Keratinocyte (primary cell): ENCODE measurements at regions not wholly inside any gene's neighbourhood (a gene's known extent, or its start where the extent isn't known, plus 50 kb on each side); places are given as distances from the start of the nearest gene placed in this dataset.

Experiments
- DNase-seq: peaks from one replicate; pipeline ENCODE4 v3.0.0-alpha.2; 2011; ENCODE audit warnings: low read depth, missing footprints, low spot score
- FAIRE-seq: peaks from 2 replicates; lab custom pipeline; 2011; peaks lifted over from hg19 to GRCh38; lab: Jason Lieb, UNC
- H2AFZ ChIP-seq: 2 replicates; pipeline ENCODE4 v1.6.0; 2012; ENCODE audit warnings: low read length, control low read depth, inconsistent platforms; ENCODE audit not compliant: control insufficient read depth
- H3K27ac ChIP-seq: 2 replicates; pipeline ENCODE4 v1.5.1; 2011; ENCODE audit warnings: low read length; ENCODE audit not compliant: control insufficient read depth, insufficient read depth
- H3K27me3 ChIP-seq: 3 replicates; pipeline ENCODE4 v1.6.0; 2011; ENCODE audit warnings: low read length; ENCODE audit not compliant: control insufficient read depth, insufficient read depth; ENCODE audit errors: extremely low read depth
- H3K36me3 ChIP-seq, 2 experiments: 2 replicates in 1 of 2; 3 replicates in 1 of 2; pipeline ENCODE4 v1.5.1; 2011; ENCODE audit warnings: low read length in 2 of 2, mild to moderate bottlenecking in 1 of 2; ENCODE audit not compliant: control insufficient read depth in 2 of 2, insufficient read depth in 2 of 2; ENCODE audit errors: extremely low read depth in 1 of 2
- H3K4me1 ChIP-seq: 3 replicates; pipeline ENCODE4 v1.5.1; 2011; ENCODE audit warnings: low read length; ENCODE audit not compliant: control insufficient read depth, insufficient read depth; ENCODE audit errors: extremely low read depth
- H3K4me2 ChIP-seq: 3 replicates; pipeline ENCODE4 v1.6.0; 2011; ENCODE audit warnings: low read depth, low read length; ENCODE audit not compliant: control insufficient read depth, insufficient read depth; ENCODE audit errors: extremely low read depth
- H3K4me3 ChIP-seq, 3 experiments: fragments of 200-600 bp in 1 of 3; sonication (generic) in 1 of 3; 2 replicates in 2 of 3; 3 replicates in 1 of 3; pipeline ENCODE4 v1.5.1; 2011 to 2016; ENCODE audit warnings: low read length in 3 of 3, mild to moderate bottlenecking in 3 of 3, control low read depth in 2 of 3, inconsistent platforms in 1 of 3, low read depth in 1 of 3, mixed read lengths in 1 of 3, mixed run types in 1 of 3, moderate library complexity in 1 of 3; ENCODE audit not compliant: control insufficient read depth in 2 of 3, insufficient read depth in 2 of 3; ENCODE audit errors: extremely low read depth in 1 of 3
- H3K79me2 ChIP-seq: 2 replicates; pipeline ENCODE4 v1.6.0; 2012; ENCODE audit warnings: low read length; ENCODE audit not compliant: control insufficient read depth, insufficient read depth
- H3K9ac ChIP-seq: 3 replicates; pipeline ENCODE4 v1.6.0; 2011; ENCODE audit warnings: low read length; ENCODE audit not compliant: control insufficient read depth, insufficient read depth; ENCODE audit errors: extremely low read depth
- H3K9me1 ChIP-seq: 3 replicates; pipeline ENCODE4 v1.6.0; 2011; ENCODE audit warnings: low read length; ENCODE audit not compliant: control insufficient read depth, insufficient read depth; ENCODE audit errors: extremely low read depth
- H3K9me3 ChIP-seq: 2 replicates; pipeline ENCODE4 v1.5.1; 2012; ENCODE audit warnings: low read depth, low read length; ENCODE audit not compliant: control insufficient read depth
- H4K20me1 ChIP-seq: 3 replicates; pipeline ENCODE4 v1.6.0; 2011; ENCODE audit warnings: low read length; ENCODE audit not compliant: control insufficient read depth, insufficient read depth; ENCODE audit errors: extremely low read depth
- CTCF ChIP-seq, 3 experiments: IDR thresholded peaks in 1 of 3; conservative IDR thresholded peaks in 1 of 3; optimal IDR thresholded peaks in 1 of 3; 2 replicates in 2 of 3; 3 replicates in 1 of 3; pipeline versions ENCODE3 to v1.5.1; 2011; ENCODE audit warnings: low read length in 3 of 3, mild to moderate bottlenecking in 3 of 3, moderate library complexity in 2 of 3, control low read depth in 1 of 3, inconsistent platforms in 1 of 3; ENCODE audit not compliant: insufficient read depth in 2 of 3; ENCODE audit errors: extremely low read depth in 1 of 3
- EZH2 ChIP-seq: IDR thresholded peaks from one replicate; pipeline ENCODE4 v1.6.1; 2012; ENCODE audit warnings: inconsistent platforms, mild to moderate bottlenecking, low read length, moderate library complexity
- dilution Hi-C: fragments of 300-500 bp; cut with MboI; formaldehyde crosslinking; loops from one replicate; pipeline ENCODE4 v1.7.0; 2020; ENCODE audit warnings: low sequenced_read_pairs; ENCODE audit not compliant: extremely low pct_ligation_motif_present

- TF ChIP-seq CTCF (optimal IDR thresholded peaks at IDR 0.05 in 1 of 3, IDR thresholded peaks at IDR 0.05 in 1 of 3, conservative IDR thresholded peaks at IDR 0.05 in 1 of 3; ENCODE audit: extremely low read depth in 1 of 3, insufficient read depth in 2 of 3, low read length in 3 of 3) (no peak), EZH2 (no peak)
- no peak overlapping the region for H3K4me3 ChIP-seq
- DNase-seq (no peak), FAIRE-seq (no peak)
- H3K4me2 ChIP-seq, result no peak overlapping the region
- H3K9me1 ChIP-seq, result no peaks in the 10 kb centered on the region
- no peaks in the 10 kb centered on the region for H3K36me3 ChIP-seq
- dilution Hi-C loops, result no loop called here
- no peaks in the 10 kb centered on the region for H3K27me3 ChIP-seq
- no peaks in the 10 kb centered on the region for H3K79me2 ChIP-seq
- no peak overlapping the region for H3K9ac ChIP-seq
- H2AFZ ChIP-seq, result no peak overlapping the region
- H3K27ac ChIP-seq, result no peak overlapping the region
- no peaks in the 10 kb centered on the region for H4K20me1 ChIP-seq
- no peaks in the 10 kb centered on the region for H3K9me3 ChIP-seq
- no peaks in the 10 kb centered on the region for H3K4me1 ChIP-seq
Observed at GRCh38 chr10:107362306-107362705, 197.8 kb upstream of the SORCS1 start.

GRCh38 chr10:107357033-107357432 is 192.5 kb upstream of the SORCS1 start:
- no peaks in the 10 kb centered on the region for H3K36me3 ChIP-seq
- no peak for DNase-seq
- H4K20me1 ChIP-seq, result no peaks in the 10 kb centered on the region
- H3K9me3 ChIP-seq, result no peaks in the 10 kb centered on the region
- no peak overlapping the region for H3K27ac ChIP-seq
- no peak overlapping the region for H3K9ac ChIP-seq
- no peaks in the 10 kb centered on the region for H3K4me1 ChIP-seq
- no peak for FAIRE-seq
- TF ChIP-seq EZH2, result no peak
- no peak for TF ChIP-seq CTCF (optimal IDR thresholded peaks at IDR 0.05 in 1 of 3, IDR thresholded peaks at IDR 0.05 in 1 of 3, conservative IDR thresholded peaks at IDR 0.05 in 1 of 3; ENCODE audit: extremely low read depth in 1 of 3, insufficient read depth in 2 of 3, low read length in 3 of 3)
- no peak overlapping the region for H2AFZ ChIP-seq
- dilution Hi-C loops, result no loop called here
- no peak overlapping the region for H3K4me2 ChIP-seq
- no peaks in the 10 kb centered on the region for H3K27me3 ChIP-seq
- H3K79me2 ChIP-seq, result no peaks in the 10 kb centered on the region
- no peak overlapping the region for H3K4me3 ChIP-seq
- H3K9me1 ChIP-seq, result no peaks in the 10 kb centered on the region
